ENCODE measurements at regions not wholly inside any gene's neighbourhood (a gene's known extent, or its start where the extent isn't known, plus 50 kb on each side); places are given as distances from the start of the nearest gene placed in this dataset.

- Mint-ChIP-seq H3K9me3 (ENCODE audit: unreplicated experiment) (no peaks in the 10 kb centered on the region), H3K27ac (ENCODE audit: unreplicated experiment) (no peak overlapping the region), H3K36me3 (ENCODE audit: unreplicated experiment) (peaks cover 4% of the 10 kb centered on the region), H3K4me1 (ENCODE audit: low read depth, unreplicated experiment) (no peaks in the 10 kb centered on the region), H3K27me3 (ENCODE audit: unreplicated experiment) (peaks cover 2% of the 10 kb centered on the region), H3K4me3 (ENCODE audit: unreplicated experiment) (no peak overlapping the region)
- TF ChIP-seq CTCF (IDR thresholded peaks at IDR 0.05; ENCODE audit: partially characterized antibody, unreplicated experiment): no peak
- DNase-seq: no peak
Observed at GRCh38 chr15:68001811-68002210, 52.3 kb upstream of the PIAS1 start.

GRCh38 chr15:68003297-68003696 lies 50.8 kb upstream of the PIAS1 start:
- DNase-seq: no peak

More at GRCh38 chr15:68003297-68003696, 50.8 kb upstream of the PIAS1 start:
- Mint-ChIP-seq H3K27me3 (ENCODE audit: unreplicated experiment) (peaks cover 2% of the 10 kb centered on the region), H3K36me3 (ENCODE audit: unreplicated experiment) (peaks cover 4% of the 10 kb centered on the region), H3K27ac (ENCODE audit: unreplicated experiment) (no peak overlapping the region), H3K9me3 (ENCODE audit: unreplicated experiment) (no peaks in the 10 kb centered on the region), H3K4me1 (ENCODE audit: low read depth, unreplicated experiment) (no peaks in the 10 kb centered on the region), H3K4me3 (ENCODE audit: unreplicated experiment) (no peak overlapping the region)
- no peak for TF ChIP-seq CTCF (IDR thresholded peaks at IDR 0.05; ENCODE audit: partially characterized antibody, unreplicated experiment)
